Liver (tissue), 8 donors: ENCODE measurements at regions not wholly inside any gene's neighbourhood (a gene's known extent, or its start where the extent isn't known, plus 50 kb on each side); places are given as distances from the start of the nearest gene placed in this dataset.

ENCODE experiments used
- DNase-seq: peaks from one replicate; pipeline ENCODE4 v3.0.0-alpha.2; 2017; ENCODE audit warnings: low spot score
- H3K27ac ChIP-seq, 2 donors: one replicate each; pipeline ENCODE4 v1.7.0; 2013; ENCODE audit warnings: inconsistent platforms in 2 of 2, low read length in 2 of 2, control low read depth in 1 of 2, low read depth in 1 of 2, mild to moderate bottlenecking in 1 of 2
- H3K27me3 ChIP-seq, 4 donors: one replicate each; pipeline versions ENCODE4 v1.6.1 to v1.7.0; 2013; ENCODE audit warnings: low read length in 3 of 4, inconsistent platforms in 1 of 4, mild to moderate bottlenecking in 1 of 4, moderate library complexity in 1 of 4; ENCODE audit not compliant: control insufficient read depth in 4 of 4, insufficient read depth in 4 of 4
- H3K36me3 ChIP-seq, 4 donors: one replicate each; pipeline versions ENCODE4 v1.6.1 to v1.7.0; 2013; ENCODE audit warnings: low read length in 3 of 4, mild to moderate bottlenecking in 3 of 4, low read depth in 1 of 4, moderate library complexity in 1 of 4; ENCODE audit not compliant: control insufficient read depth in 4 of 4, insufficient read depth in 3 of 4
- H3K4me1 ChIP-seq, 4 donors: one replicate each; pipeline versions ENCODE4 v1.6.1 to v1.7.0; 2013; ENCODE audit warnings: low read length in 3 of 4, mild to moderate bottlenecking in 3 of 4, moderate library complexity in 1 of 4; ENCODE audit not compliant: control insufficient read depth in 4 of 4, insufficient read depth in 4 of 4
- H3K4me3 ChIP-seq, 3 donors: one replicate each; pipeline versions ENCODE4 v1.6.1 to v1.7.0; 2013; ENCODE audit warnings: low read length in 3 of 3, control low read depth in 1 of 3, low read depth in 1 of 3, mild to moderate bottlenecking in 1 of 3
- H3K9ac ChIP-seq, 2 donors: one replicate each; pipeline ENCODE4 v1.7.0; 2013; ENCODE audit warnings: low read length in 2 of 2, mild to moderate bottlenecking in 2 of 2, moderate library complexity in 2 of 2, control low read depth in 1 of 2, low read depth in 1 of 2
- H3K9me3 ChIP-seq, 4 donors: one replicate each; pipeline versions ENCODE4 v1.6.1 to v1.7.0; 2013; ENCODE audit warnings: low read length in 3 of 4; ENCODE audit not compliant: control insufficient read depth in 4 of 4
- CTCF ChIP-seq: fragments of 150-350 bp; IDR thresholded peaks from 2 replicates; pipeline ENCODE4 v1.5.1; 2017; ENCODE audit warnings: improper control_type of control experiment, low read depth, low read length; ENCODE audit not compliant: missing input control
- FOXA1 ChIP-seq: IDR thresholded peaks from 2 replicates; pipeline ENCODE4 v1.6.1; 2016; ENCODE audit warnings: antibody characterized with exemption
- FOXA2 ChIP-seq: IDR thresholded peaks from 2 replicates; pipeline ENCODE4 v1.6.1; 2016; ENCODE audit warnings: antibody characterized with exemption
- HNF4A ChIP-seq, 2 donors: conservative IDR thresholded peaks; 2 replicates each; pipeline ENCODE4 v1.6.1; 2016; ENCODE audit warnings: antibody characterized with exemption in 2 of 2, mild to moderate bottlenecking in 2 of 2
- HNF4G ChIP-seq: IDR thresholded peaks from 2 replicates; pipeline ENCODE4 v1.6.1; 2016; ENCODE audit warnings: antibody characterized with exemption
- JUND ChIP-seq, 2 donors: IDR thresholded peaks; 2 replicates each; pipeline ENCODE4 v1.6.1; 2016; ENCODE audit warnings: antibody characterized with exemption in 2 of 2
- MAX ChIP-seq: IDR thresholded peaks from 2 replicates; pipeline ENCODE4 v1.6.1; 2016; ENCODE audit warnings: antibody characterized with exemption
- NR2F2 ChIP-seq: IDR thresholded peaks from 2 replicates; pipeline ENCODE4 v1.6.1; 2016; ENCODE audit warnings: antibody characterized with exemption
- REST ChIP-seq: IDR thresholded peaks from 2 replicates; pipeline ENCODE4 v1.6.1; 2016; ENCODE audit warnings: antibody characterized with exemption, mild to moderate bottlenecking
- RXRA ChIP-seq, 2 donors: IDR thresholded peaks; 2 replicates each; pipeline ENCODE4 v1.6.1; 2017 to 2018; ENCODE audit warnings: antibody characterized with exemption in 2 of 2, mild to moderate bottlenecking in 1 of 2
- SP1 ChIP-seq: IDR thresholded peaks from 2 replicates; pipeline ENCODE4 v1.6.1; 2018; ENCODE audit warnings: antibody characterized with exemption, mild to moderate bottlenecking
- TAF1 ChIP-seq: conservative IDR thresholded peaks from 2 replicates; pipeline ENCODE4 v1.6.1; 2016; ENCODE audit warnings: antibody characterized with exemption, mild to moderate bottlenecking
- YY1 ChIP-seq: IDR thresholded peaks from 2 replicates; pipeline ENCODE4 v1.6.1; 2016; ENCODE audit warnings: antibody characterized with exemption, mild to moderate bottlenecking
- WGBS: extraction: QIAGEN DNeasy Blood & Tissue Kit; methylation state at CpG from one replicate; pipeline ENCODE4 v1.1.7; 2013; 5-methylcytosine and 5-hydroxymethylcytosine counted together
- TF ChIP-seq, protein P1 (sequence below): IDR thresholded peaks from 2 replicates; pipeline ENCODE4 v1.6.1; 2016; ENCODE audit warnings: antibody characterized with exemption
- TF ChIP-seq, protein P2 (sequence below): IDR thresholded peaks from 2 replicates; pipeline ENCODE4 v1.6.1; 2016; ENCODE audit warnings: antibody characterized with exemption
- donor health status: healthy.
- donor health status: healthy.
- donor health status: healthy.
- donor health status: healthy.
- donor health status: healthy.

DNA sequence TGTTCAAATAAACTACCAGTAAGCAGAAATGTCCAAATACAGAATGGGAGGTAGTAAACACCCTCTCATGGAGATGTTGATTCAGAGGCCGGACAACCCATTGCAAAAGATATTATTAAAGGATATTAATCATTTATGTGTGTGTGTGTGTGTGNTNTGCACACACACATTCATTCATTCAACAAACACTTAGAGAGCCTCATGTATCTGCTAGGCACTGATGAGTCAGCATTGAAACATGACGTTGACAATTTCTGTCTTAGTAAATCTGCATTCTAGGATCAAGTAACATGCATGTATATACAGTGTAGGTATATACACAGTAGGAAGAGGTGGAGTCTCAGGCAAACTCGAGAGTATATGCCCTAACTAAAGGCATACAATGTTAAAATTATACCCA is 187.0 kb downstream of the ZNF365 start:
- WGBS, result 76% methylated on average over 3 of the region's 3 CpGs

DNA sequence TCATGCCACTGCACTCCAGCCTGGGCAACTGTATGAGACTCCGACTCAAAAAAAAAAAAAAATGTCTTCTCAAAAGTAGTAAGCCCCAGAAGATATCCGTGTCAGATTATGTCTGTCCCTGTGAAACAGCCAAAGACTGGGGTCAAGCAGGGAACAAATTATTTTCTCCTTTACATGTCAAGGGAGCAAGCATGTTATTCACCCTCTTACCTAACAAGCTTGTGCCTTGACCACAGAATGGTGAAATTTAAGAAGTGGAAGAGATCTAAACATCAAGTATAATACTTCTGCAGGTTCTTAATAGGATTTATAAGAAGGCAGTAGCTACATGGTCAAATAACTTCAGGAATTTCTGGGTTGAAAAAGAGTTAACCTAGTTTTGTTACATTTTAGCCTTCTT is 187.9 kb downstream of the ZNF365 start:
- Histone ChIP-seq H3K4me3 (no peak overlapping the region), H3K27me3 (no peaks in the 10 kb centered on the region), H3K36me3 (no peaks in the 10 kb centered on the region), H3K27ac (no peak overlapping the region), H3K9me3 (no peaks in the 10 kb centered on the region), H3K9ac (no peak overlapping the region), H3K4me1 (peaks cover 0 to 2% (median 0%) of the 10 kb centered on the region in 4 donors)
- WGBS, result 93% methylated on average over 2 of the region's 2 CpGs
- DNase-seq, result no peak
- TF ChIP-seq, protein P1, sequence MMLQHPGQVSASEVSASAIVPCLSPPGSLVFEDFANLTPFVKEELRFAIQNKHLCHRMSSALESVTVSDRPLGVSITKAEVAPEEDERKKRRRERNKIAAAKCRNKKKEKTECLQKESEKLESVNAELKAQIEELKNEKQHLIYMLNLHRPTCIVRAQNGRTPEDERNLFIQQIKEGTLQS, result no peak

More for the DNA sequence above, 187.0 kb downstream of the ZNF365 start:
- no peak for DNase-seq
- Histone ChIP-seq H3K9ac (no peak overlapping the region), H3K9me3 (no peaks in the 10 kb centered on the region), H3K4me3 (no peak overlapping the region), H3K36me3 (no peaks in the 10 kb centered on the region), H3K4me1 (peaks cover 0 to 2% (median 0%) of the 10 kb centered on the region in 4 donors), H3K27ac (no peak overlapping the region), H3K27me3 (no peaks in the 10 kb centered on the region)
- TF ChIP-seq, protein P2, sequence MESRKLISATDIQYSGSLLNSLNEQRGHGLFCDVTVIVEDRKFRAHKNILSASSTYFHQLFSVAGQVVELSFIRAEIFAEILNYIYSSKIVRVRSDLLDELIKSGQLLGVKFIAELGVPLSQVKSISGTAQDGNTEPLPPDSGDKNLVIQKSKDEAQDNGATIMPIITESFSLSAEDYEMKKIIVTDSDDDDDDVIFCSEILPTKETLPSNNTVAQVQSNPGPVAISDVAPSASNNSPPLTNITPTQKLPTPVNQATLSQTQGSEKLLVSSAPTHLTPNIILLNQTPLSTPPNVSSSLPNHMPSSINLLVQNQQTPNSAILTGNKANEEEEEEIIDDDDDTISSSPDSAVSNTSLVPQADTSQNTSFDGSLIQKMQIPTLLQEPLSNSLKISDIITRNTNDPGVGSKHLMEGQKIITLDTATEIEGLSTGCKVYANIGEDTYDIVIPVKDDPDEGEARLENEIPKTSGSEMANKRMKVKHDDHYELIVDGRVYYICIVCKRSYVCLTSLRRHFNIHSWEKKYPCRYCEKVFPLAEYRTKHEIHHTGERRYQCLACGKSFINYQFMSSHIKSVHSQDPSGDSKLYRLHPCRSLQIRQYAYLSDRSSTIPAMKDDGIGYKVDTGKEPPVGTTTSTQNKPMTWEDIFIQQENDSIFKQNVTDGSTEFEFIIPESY, result no peak
- TF ChIP-seq RXRA (IDR thresholded peaks at IDR 0.05), result no peak

GRCh38 chr10:62562795-62563194 is 188.6 kb downstream of the ZNF365 start:
- no peak overlapping the region for H3K27ac ChIP-seq
- H3K9me3 ChIP-seq, result no peaks in the 10 kb centered on the region
- TF ChIP-seq NR2F2 (no peak), HNF4A (conservative IDR thresholded peaks at IDR 0.05) (no peak), RXRA (IDR thresholded peaks at IDR 0.05) (no peak), REST (no peak), YY1 (no peak), FOXA2 (no peak), CTCF (no peak), MAX (no peak), SP1 (no peak), HNF4G (no peak), FOXA1 (no peak), JUND (IDR thresholded peaks at IDR 0.05) (no peak), TAF1 (no peak)
- TF ChIP-seq, protein P2, result no peak
- TF ChIP-seq, protein P1, result no peak
- H3K36me3 ChIP-seq, result no peaks in the 10 kb centered on the region
- no peak overlapping the region for H3K9ac ChIP-seq
- no peak for DNase-seq
- H3K4me3 ChIP-seq, result no peak overlapping the region
- peaks cover 0 to 2% (median 0%) of the 10 kb centered on the region in 4 donors for H3K4me1 ChIP-seq
- H3K27me3 ChIP-seq, result no peaks in the 10 kb centered on the region
